ENCODE measurements at regions not wholly inside any gene's neighbourhood (a gene's known extent, or its start where the extent isn't known, plus 50 kb on each side); places are given as distances from the start of the nearest gene placed in this dataset.
"Not testable (repeated sequence)": the region's sequence is repeated elsewhere in the genome, so short reads cannot be mapped to it uniquely, and the experiment has no call there.

GRCh38 chr15:30696439-30697314 is 70.7 kb downstream of the ARHGAP11B start:
- TF ChIP-seq TAF1 (IDR thresholded peaks at IDR 0.05; ENCODE audit: borderline replicate concordance, low read depth, low read length); CTCF (IDR thresholded peaks at IDR 0.05): not testable (repeated sequence)
